Gastrocnemius medialis (tissue), 4 donors: ENCODE measurements at regions not wholly inside any gene's neighbourhood (a gene's known extent, or its start where the extent isn't known, plus 50 kb on each side); places are given as distances from the start of the nearest gene placed in this dataset.

Experiments used
- ATAC-seq, 2 donors: fragments of 150-250 bp; one replicate each; pipeline ENCODE4 v1.9.1; 2016
- DNase-seq, 2 donors: peaks; one replicate each; pipeline ENCODE4 v3.0.0-alpha.2; 2019
- H3K27ac ChIP-seq, 4 donors: fragments of 200-600 bp; sonication (generic); 1 replicate in 1 of 4; 2 replicates in 3 of 4; pipeline ENCODE4 v1.5.1; 2016 to 2018; ENCODE audit warnings: mild to moderate bottlenecking in 2 of 4, moderate library complexity in 1 of 4
- H3K27me3 ChIP-seq, 3 donors: fragments of 200-600 bp; sonication (generic) in 2 of 3; 1 replicate in 1 of 3; 2 replicates in 2 of 3; pipeline versions ENCODE4 v1.5.1 to v1.6.0; 2016 to 2019; ENCODE audit warnings: mild to moderate bottlenecking in 1 of 3, moderate library complexity in 1 of 3
- H3K36me3 ChIP-seq, 2 donors: fragments of 200-600 bp; sonication (generic) in 1 of 2; one replicate each; pipeline ENCODE4 v1.5.1; 2017 to 2018
- H3K4me1 ChIP-seq, 2 donors: fragments of 200-600 bp; sonication (generic) in 1 of 2; one replicate each; pipeline ENCODE4 v1.5.1; 2016 to 2017; ENCODE audit warnings: mild to moderate bottlenecking in 2 of 2
- H3K4me3 ChIP-seq, 4 donors: fragments of 200-600 bp; sonication (generic) in 3 of 4; 1 replicate in 1 of 4; 2 replicates in 3 of 4; pipeline ENCODE4 v1.5.1; 2016 to 2019; ENCODE audit warnings: mild to moderate bottlenecking in 2 of 4
- H3K9me3 ChIP-seq, 3 donors: fragments of 200-600 bp; sonication (generic) in 2 of 3; 1 replicate in 1 of 3; 2 replicates in 2 of 3; pipeline ENCODE4 v1.5.1; 2016 to 2019
- POLR2A ChIP-seq, 2 donors: fragments of 450-650 bp; IDR thresholded peaks; one replicate each; pipeline ENCODE4 v1.6.1; 2017; ENCODE audit warnings: antibody characterized with exemption in 2 of 2, mild to moderate bottlenecking in 2 of 2, moderate library complexity in 2 of 2
- in situ Hi-C, 4 donors: fragments of 200-750 bp; cut with MboI; loops; one replicate each; pipeline versions ENCODE4 v1.15.0 to v1.8.0; 2017; ENCODE audit warnings: low sequenced_read_pairs in 4 of 4
- intact Hi-C: fragments of 100-400 bp; cut with DNase I; formaldehyde crosslinking; loops from one replicate; pipeline ENCODE4 v1.15.1; 2023; ENCODE audit warnings: low total_unique reads
- TF ChIP-seq, protein P1 (sequence below), 5 experiments: fragments of 450-650 bp in 3 of 5; fragments of 200-600 bp in 2 of 5; sonication (generic) in 2 of 5; IDR thresholded peaks in 4 of 5; conservative IDR thresholded peaks in 1 of 5; 1 replicate in 4 of 5; 2 replicates in 1 of 5; pipeline ENCODE4 v1.5.1; 2016 to 2019; ENCODE audit warnings: antibody characterized with exemption in 5 of 5, mild to moderate bottlenecking in 3 of 5, moderate library complexity in 3 of 5

- no peak for TF ChIP-seq POLR2A (IDR thresholded peaks at IDR 0.05)
- TF ChIP-seq, protein P1, sequence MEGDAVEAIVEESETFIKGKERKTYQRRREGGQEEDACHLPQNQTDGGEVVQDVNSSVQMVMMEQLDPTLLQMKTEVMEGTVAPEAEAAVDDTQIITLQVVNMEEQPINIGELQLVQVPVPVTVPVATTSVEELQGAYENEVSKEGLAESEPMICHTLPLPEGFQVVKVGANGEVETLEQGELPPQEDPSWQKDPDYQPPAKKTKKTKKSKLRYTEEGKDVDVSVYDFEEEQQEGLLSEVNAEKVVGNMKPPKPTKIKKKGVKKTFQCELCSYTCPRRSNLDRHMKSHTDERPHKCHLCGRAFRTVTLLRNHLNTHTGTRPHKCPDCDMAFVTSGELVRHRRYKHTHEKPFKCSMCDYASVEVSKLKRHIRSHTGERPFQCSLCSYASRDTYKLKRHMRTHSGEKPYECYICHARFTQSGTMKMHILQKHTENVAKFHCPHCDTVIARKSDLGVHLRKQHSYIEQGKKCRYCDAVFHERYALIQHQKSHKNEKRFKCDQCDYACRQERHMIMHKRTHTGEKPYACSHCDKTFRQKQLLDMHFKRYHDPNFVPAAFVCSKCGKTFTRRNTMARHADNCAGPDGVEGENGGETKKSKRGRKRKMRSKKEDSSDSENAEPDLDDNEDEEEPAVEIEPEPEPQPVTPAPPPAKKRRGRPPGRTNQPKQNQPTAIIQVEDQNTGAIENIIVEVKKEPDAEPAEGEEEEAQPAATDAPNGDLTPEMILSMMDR (IDR thresholded peaks at IDR 0.05 in 4 of 5, conservative IDR thresholded peaks at IDR 0.05 in 1 of 5): no peak
- Histone ChIP-seq H3K4me3 (no peak overlapping the region), H3K36me3 (no peaks in the 10 kb centered on the region), H3K27ac (no peak overlapping the region), H3K27me3 (no peaks in the 10 kb centered on the region), H3K9me3 (no peaks in the 10 kb centered on the region), H3K4me1 (no peaks in the 10 kb centered on the region)
- intact Hi-C loops (no loop called here), in situ Hi-C loops (no loop called here)
- no peak for ATAC-seq
- DNase-seq: no peak
Observed at GRCh38 chr16:8243981-8244380, 346.3 kb downstream of the TMEM114 start.

DNA sequence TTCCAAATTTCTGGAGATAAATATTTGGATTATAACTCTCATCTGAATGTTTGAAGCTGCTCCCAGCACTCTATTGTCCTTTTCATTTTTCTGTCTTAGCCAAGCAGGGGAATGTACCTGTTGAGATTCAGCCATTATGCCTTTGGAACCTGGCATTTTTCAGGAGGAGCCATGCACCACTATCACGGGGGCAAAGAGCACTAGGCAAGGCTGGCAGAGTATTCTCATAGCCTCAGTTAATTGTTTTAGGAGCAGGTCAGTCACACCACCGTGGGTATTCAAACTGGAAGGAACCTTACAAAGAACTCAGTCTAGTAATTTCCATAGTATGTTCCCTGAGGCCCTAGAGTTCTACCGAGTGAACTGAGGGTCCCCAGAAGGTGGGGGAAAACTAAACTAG is 348.9 kb downstream of the TMEM114 start:
- in situ Hi-C loops (no loop called here), intact Hi-C loops (no loop called here)
- Histone ChIP-seq H3K4me1 (no peaks in the 10 kb centered on the region), H3K27ac (no peak overlapping the region), H3K27me3 (no peaks in the 10 kb centered on the region), H3K9me3 (no peaks in the 10 kb centered on the region), H3K4me3 (no peak overlapping the region), H3K36me3 (no peaks in the 10 kb centered on the region)
- no peak for TF ChIP-seq POLR2A (IDR thresholded peaks at IDR 0.05)
- TF ChIP-seq, protein P1 (IDR thresholded peaks at IDR 0.05 in 4 of 5, conservative IDR thresholded peaks at IDR 0.05 in 1 of 5): no peak
- DNase-seq (no peak), ATAC-seq (no peak)

DNA sequence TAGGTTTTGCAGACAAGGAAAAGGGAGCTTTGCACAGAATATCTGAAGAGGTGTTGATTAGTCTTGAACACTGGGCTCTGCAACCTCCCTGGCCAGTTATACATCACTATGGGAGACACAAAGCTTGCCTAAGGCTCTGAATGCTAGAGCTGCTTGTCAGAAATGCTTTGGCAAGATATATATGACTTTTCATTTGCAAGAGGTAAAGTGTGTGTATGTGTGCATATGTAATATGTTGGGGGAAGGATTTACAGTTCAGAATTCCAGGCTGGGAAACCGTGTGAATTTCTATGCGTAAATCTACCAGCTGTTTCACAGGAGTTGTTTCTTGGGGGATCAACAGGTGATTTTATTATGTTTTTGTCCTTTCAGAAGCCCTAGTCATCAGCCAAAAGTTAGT is 350.9 kb downstream of the TMEM114 start:
- H3K27ac ChIP-seq: no peak overlapping the region
- no peaks in the 10 kb centered on the region for H3K36me3 ChIP-seq
- H3K9me3 ChIP-seq: no peaks in the 10 kb centered on the region
- in situ Hi-C loops: no loop called here
- intact Hi-C loops: no loop called here
- DNase-seq: no peak
- H3K4me3 ChIP-seq: no peak overlapping the region
- H3K4me1 ChIP-seq: no peaks in the 10 kb centered on the region
- ATAC-seq: no peak
- TF ChIP-seq, protein P1 (IDR thresholded peaks at IDR 0.05 in 4 of 5, conservative IDR thresholded peaks at IDR 0.05 in 1 of 5): no peak
- TF ChIP-seq POLR2A (IDR thresholded peaks at IDR 0.05): no peak
- no peaks in the 10 kb centered on the region for H3K27me3 ChIP-seq

DNA sequence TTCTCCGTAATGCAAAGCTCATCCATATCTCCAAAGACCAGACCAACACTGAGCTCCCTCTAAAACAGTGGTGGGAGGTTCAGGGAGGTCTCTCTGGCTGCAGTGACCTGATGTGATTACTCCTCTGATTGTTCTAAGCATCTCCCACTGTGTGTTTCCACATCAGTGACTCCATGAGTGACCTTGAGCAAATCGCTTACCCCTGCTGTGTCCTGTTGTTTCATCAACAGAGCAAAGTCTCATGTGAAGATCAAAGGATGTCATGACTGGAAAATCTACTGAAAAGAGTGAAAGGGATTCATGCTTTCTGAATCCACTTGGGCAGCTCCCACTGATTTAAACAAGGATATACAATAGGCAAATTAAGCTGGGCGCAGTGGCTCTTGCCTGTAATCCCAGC is 352.9 kb downstream of the TMEM114 start:
- in situ Hi-C loops: no loop called here
- no peaks in the 10 kb centered on the region for H3K36me3 ChIP-seq
- H3K9me3 ChIP-seq: no peaks in the 10 kb centered on the region
- DNase-seq (no peak), ATAC-seq (no peak)
- no peaks in the 10 kb centered on the region for H3K27me3 ChIP-seq
- TF ChIP-seq POLR2A (IDR thresholded peaks at IDR 0.05): no peak
- TF ChIP-seq, protein P1 (IDR thresholded peaks at IDR 0.05 in 4 of 5, conservative IDR thresholded peaks at IDR 0.05 in 1 of 5): no peak
- H3K4me1 ChIP-seq: no peaks in the 10 kb centered on the region
- no peak overlapping the region for H3K4me3 ChIP-seq
- intact Hi-C loops: no loop called here
- H3K27ac ChIP-seq: no peak overlapping the region

DNA sequence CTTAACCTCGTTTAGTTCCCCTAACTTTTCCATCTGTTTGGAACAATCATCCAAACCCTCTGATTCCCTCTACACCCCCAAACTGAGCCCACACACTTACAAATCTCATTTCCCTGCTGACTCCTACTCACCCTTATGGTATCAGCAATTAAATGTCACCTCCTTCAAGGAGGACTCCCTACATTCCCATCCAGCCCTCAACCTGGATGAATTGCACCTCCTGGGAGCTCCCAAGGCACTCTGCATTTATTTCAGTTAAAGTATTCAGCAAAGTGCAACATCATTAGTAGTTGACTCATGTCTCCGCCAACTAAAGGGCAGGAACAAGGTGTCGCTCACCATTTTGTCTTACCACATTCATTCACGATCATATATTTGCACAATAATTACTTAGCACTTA is 353.5 kb downstream of the TMEM114 start:
- no peaks in the 10 kb centered on the region for H3K27me3 ChIP-seq
- H3K4me1 ChIP-seq: no peaks in the 10 kb centered on the region
- no peaks in the 10 kb centered on the region for H3K9me3 ChIP-seq
- DNase-seq: no peak
- H3K4me3 ChIP-seq: no peak overlapping the region
- H3K27ac ChIP-seq: no peak overlapping the region
- no peaks in the 10 kb centered on the region for H3K36me3 ChIP-seq
- TF ChIP-seq POLR2A (IDR thresholded peaks at IDR 0.05): no peak
- TF ChIP-seq, protein P1 (IDR thresholded peaks at IDR 0.05 in 4 of 5, conservative IDR thresholded peaks at IDR 0.05 in 1 of 5): no peak
- intact Hi-C loops (no loop called here), in situ Hi-C loops (no loop called here)
- ATAC-seq: no peak
